HEK293T (cell line): ENCODE measurements at regions not wholly inside any gene's neighbourhood (a gene's known extent, or its start where the extent isn't known, plus 50 kb on each side); places are given as distances from the start of the nearest gene placed in this dataset.

Experiments used
- BHLHE40 ChIP-seq: fragments of 450-650 bp; IDR thresholded peaks from 2 replicates; pipeline ENCODE4 v1.6.1; 2016; ENCODE audit warnings: mild to moderate bottlenecking, moderate library complexity, borderline replicate concordance
- CTBP1 ChIP-seq: fragments of 450-650 bp; IDR thresholded peaks from 2 replicates; pipeline ENCODE4 v1.6.1; 2016; ENCODE audit warnings: borderline replicate concordance
- FOXK2 ChIP-seq: fragments of 450-650 bp; IDR thresholded peaks from 2 replicates; pipeline ENCODE4 v1.6.1; 2016; ENCODE audit warnings: mild to moderate bottlenecking
- FOXM1 ChIP-seq: fragments of 450-650 bp; IDR thresholded peaks from 2 replicates; pipeline ENCODE4 v1.6.1; 2017; ENCODE audit warnings: mild to moderate bottlenecking, borderline replicate concordance
- LEF1 ChIP-seq: fragments of 450-650 bp; IDR thresholded peaks from 2 replicates; pipeline ENCODE4 v1.6.1; 2017; ENCODE audit warnings: mild to moderate bottlenecking, borderline replicate concordance
- NFRKB ChIP-seq: fragments of 450-650 bp; IDR thresholded peaks from 2 replicates; pipeline ENCODE4 v1.6.1; 2016; ENCODE audit warnings: mild to moderate bottlenecking, moderate library complexity
- PKNOX1 ChIP-seq: fragments of 450-650 bp; IDR thresholded peaks from 2 replicates; pipeline ENCODE4 v1.6.1; 2016
- TARDBP ChIP-seq: fragments of 450-650 bp; IDR thresholded peaks from 2 replicates; pipeline ENCODE4 v1.6.1; 2016

GRCh38 chr4:102402223-102402622, 56.9 kb upstream of the SLC39A8 start:
- no peak for TF ChIP-seq FOXM1
- TF ChIP-seq NFRKB: no peak
- no peak for TF ChIP-seq BHLHE40
- no peak for TF ChIP-seq TARDBP
- TF ChIP-seq LEF1: no peak
- no peak for TF ChIP-seq CTBP1
- TF ChIP-seq PKNOX1: no peak
- TF ChIP-seq FOXK2: no peak
